Stomach (tissue), 8 donors: ENCODE measurements at regions not wholly inside any gene's neighbourhood (a gene's known extent, or its start where the extent isn't known, plus 50 kb on each side); places are given as distances from the start of the nearest gene placed in this dataset.

ENCODE experiments used
- DNase-seq, 2 donors: peaks; one replicate each; pipeline versions ENCODE4 v3.0.0 to v3.0.0-alpha.2; 2013 to 2019
- H3K27ac ChIP-seq, 5 donors: fragments of 200-600 bp in 4 of 5; sonication (generic) in 4 of 5; one replicate each; pipeline ENCODE4 v1.5.1; 2013 to 2019; ENCODE audit warnings: mild to moderate bottlenecking in 1 of 5, moderate library complexity in 1 of 5
- H3K27me3 ChIP-seq, 3 donors: fragments of 200-600 bp; sonication (generic); one replicate each; pipeline ENCODE4 v1.5.1; 2017 to 2019; ENCODE audit warnings: mixed run types in 1 of 3
- H3K36me3 ChIP-seq, 4 donors: fragments of 200-600 bp; sonication (generic); 1 replicate in 3 of 4; 2 replicates in 1 of 4; pipeline ENCODE4 v1.5.1; 2016 to 2019
- H3K4me1 ChIP-seq, 4 donors: fragments of 200-600 bp; sonication (generic); one replicate each; pipeline ENCODE4 v1.5.1; 2016 to 2019
- H3K4me3 ChIP-seq, 4 donors: fragments of 200-600 bp; sonication (generic) in 3 of 4; one replicate each; pipeline ENCODE4 v1.5.1; 2016 to 2019; ENCODE audit warnings: mild to moderate bottlenecking in 1 of 4
- H3K9me3 ChIP-seq, 4 donors: fragments of 200-600 bp; sonication (generic); one replicate each; pipeline ENCODE4 v1.5.1; 2016 to 2019
- EP300 ChIP-seq: sonication (generic); formaldehyde crosslinking; IDR thresholded peaks from one replicate; pipeline ENCODE4 v1.6.1; 2017; ENCODE audit warnings: antibody characterized with exemption
- POLR2A ChIP-seq, 4 donors: fragments of 450-650 bp; IDR thresholded peaks; one replicate each; pipeline ENCODE4 v1.6.1; 2016; ENCODE audit warnings: antibody characterized with exemption in 4 of 4, control low read depth in 2 of 4, mild to moderate bottlenecking in 1 of 4, moderate library complexity in 1 of 4
- POLR2AphosphoS5 ChIP-seq, 3 donors: sonication (generic); formaldehyde crosslinking; IDR thresholded peaks; one replicate each; pipeline ENCODE4 v1.6.1; 2016; ENCODE audit warnings: antibody characterized with exemption in 3 of 3
- WGBS, 5 donors: extraction: QIAGEN DNeasy Blood & Tissue Kit in 3 of 5; methylation state at CpG; one replicate each; pipeline versions ENCODE4 v1.1.5 to v1.1.7; 2013 to 2018; 5-methylcytosine and 5-hydroxymethylcytosine counted together
- intact Hi-C: fragments of 100-400 bp; cut with DNase I; formaldehyde crosslinking; loops from one replicate; pipeline ENCODE4 v1.15.1; 2023; ENCODE audit warnings: low total_unique reads
- TF ChIP-seq, protein P1 (sequence below), 7 experiments: fragments of 450-650 bp in 4 of 7; fragments of 200-600 bp in 3 of 7; sonication (generic) in 3 of 7; IDR thresholded peaks; one replicate each; pipeline ENCODE4 v1.5.1; 2016 to 2019; ENCODE audit warnings: antibody characterized with exemption in 7 of 7, control low read depth in 2 of 7, mild to moderate bottlenecking in 1 of 7
- donor health status: healthy with polysubstance abuse.
- donor health status: Bipolar disorder and iron deficiency.
- donor health status: healthy.

DNA sequence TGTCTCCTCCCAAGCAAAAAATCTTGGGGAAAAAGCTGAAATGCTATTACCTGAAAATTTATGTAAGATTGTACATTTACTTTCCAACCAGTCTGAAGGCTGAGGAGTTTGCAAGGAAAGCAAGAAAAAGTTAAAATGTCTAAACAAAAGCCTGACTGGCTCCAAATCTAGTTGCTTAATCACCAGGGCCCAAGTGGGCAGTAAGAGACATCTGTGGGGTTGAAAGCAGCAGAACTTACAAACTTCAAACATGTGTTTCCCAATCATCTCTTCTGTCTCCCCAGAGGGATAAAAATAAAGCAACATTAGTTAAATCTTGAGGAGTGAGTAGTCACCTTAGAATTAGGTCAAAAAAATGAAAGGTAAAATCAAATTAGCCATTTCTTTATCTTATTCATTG lies 98.6 kb downstream of the OGFRL1 start:
- H3K27me3 ChIP-seq, result no peaks in the 10 kb centered on the region
- H3K4me3 ChIP-seq, result no peak overlapping the region
- H3K27ac ChIP-seq, result no peak overlapping the region
- TF ChIP-seq, protein P1, sequence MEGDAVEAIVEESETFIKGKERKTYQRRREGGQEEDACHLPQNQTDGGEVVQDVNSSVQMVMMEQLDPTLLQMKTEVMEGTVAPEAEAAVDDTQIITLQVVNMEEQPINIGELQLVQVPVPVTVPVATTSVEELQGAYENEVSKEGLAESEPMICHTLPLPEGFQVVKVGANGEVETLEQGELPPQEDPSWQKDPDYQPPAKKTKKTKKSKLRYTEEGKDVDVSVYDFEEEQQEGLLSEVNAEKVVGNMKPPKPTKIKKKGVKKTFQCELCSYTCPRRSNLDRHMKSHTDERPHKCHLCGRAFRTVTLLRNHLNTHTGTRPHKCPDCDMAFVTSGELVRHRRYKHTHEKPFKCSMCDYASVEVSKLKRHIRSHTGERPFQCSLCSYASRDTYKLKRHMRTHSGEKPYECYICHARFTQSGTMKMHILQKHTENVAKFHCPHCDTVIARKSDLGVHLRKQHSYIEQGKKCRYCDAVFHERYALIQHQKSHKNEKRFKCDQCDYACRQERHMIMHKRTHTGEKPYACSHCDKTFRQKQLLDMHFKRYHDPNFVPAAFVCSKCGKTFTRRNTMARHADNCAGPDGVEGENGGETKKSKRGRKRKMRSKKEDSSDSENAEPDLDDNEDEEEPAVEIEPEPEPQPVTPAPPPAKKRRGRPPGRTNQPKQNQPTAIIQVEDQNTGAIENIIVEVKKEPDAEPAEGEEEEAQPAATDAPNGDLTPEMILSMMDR (IDR thresholded peaks at IDR 0.05), result no peak
- TF ChIP-seq EP300 (no peak), POLR2A (IDR thresholded peaks at IDR 0.05) (no peak), POLR2AphosphoS5 (IDR thresholded peaks at IDR 0.05) (no peak)
- H3K9me3 ChIP-seq, result no peaks in the 10 kb centered on the region
- DNase-seq, result no peak
- intact Hi-C loops, result no loop called here
- H3K36me3 ChIP-seq, result peaks cover 0 to 7% (median 0%) of the 10 kb centered on the region in 4 donors
- peaks cover 5 to 67% (median 29%) of the 10 kb centered on the region in 4 donors for H3K4me1 ChIP-seq

DNA sequence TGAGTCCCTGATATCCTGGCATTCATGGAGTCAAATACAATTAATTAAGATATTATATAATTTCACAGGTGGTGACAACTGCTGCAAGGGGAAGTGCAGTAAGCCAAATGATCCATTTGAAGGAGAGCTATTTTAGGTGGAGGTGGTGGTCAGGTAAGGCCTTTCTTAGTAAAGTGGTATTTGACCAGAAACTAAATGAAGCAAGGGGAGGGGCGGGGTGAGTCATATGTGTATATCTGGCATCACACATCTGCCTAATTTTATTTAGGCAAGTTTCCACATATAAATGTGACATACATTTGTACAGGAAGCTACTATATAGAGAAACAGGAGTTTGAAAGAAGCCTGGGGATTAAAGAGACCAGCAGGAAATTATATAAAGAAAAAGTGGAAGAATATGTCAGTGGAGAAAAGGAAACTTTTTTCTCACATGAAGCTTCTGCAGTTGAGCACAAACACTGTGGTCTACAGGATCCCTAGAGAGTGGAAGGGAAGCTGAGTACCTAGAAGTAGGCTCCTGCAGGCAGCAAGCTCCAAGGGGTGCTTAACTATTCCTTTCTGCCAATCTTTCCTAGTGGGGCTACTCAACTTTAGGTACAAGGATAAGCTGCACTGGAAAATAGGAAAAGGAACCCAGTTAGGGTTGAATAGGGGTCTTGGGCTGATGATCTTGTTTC lies 99.6 kb downstream of the OGFRL1 start:
- TF ChIP-seq POLR2A (IDR thresholded peaks at IDR 0.05) (no peak), POLR2AphosphoS5 (IDR thresholded peaks at IDR 0.05) (no peak), EP300 (no peak)
- TF ChIP-seq, protein P1 (IDR thresholded peaks at IDR 0.05), result no peak
- intact Hi-C loops, result no loop called here

DNA sequence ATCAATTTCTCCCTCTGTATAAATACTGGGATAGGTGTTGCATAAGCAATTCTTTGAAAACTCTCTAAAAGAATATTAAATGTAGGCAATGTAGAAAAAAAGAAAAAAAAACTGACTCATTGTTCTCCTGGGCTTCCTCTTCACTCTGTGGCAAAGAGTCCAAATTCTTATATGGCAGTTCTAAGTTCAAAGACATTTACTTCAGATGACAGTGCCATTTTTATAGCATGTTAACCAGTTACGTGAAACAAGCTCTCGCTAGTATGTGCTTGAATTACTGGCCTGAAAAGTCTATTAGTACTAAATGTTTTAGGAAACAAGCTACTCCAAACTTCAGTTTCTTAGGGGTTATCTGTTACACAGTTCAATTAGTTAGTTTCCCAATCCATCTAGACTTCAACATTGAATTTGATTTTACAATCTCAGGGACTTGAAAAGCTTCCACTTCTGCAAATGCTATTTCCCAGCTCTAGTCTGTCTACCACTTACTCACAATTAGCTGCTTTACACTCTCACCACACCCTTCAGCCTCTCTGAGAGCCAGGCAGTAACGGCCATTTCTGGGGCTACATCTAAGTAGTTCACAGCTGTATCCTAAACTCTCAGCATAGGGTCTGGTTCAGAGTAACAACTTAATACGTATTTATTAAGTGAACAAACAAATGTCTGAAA lies 100.4 kb downstream of the OGFRL1 start:
- intact Hi-C loops, result no loop called here
- H3K4me3 ChIP-seq, result no peak overlapping the region
- H3K36me3 ChIP-seq, result no peaks in the 10 kb centered on the region
- TF ChIP-seq, protein P1 (IDR thresholded peaks at IDR 0.05), result no peak
- 68 to 80% (median 70%) methylated on average over 4 of the region's 4 CpGs for WGBS, 5 donors
- H3K4me1 ChIP-seq, result peaks cover 9 to 72% (median 38%) of the 10 kb centered on the region in 4 donors
- H3K27ac ChIP-seq, result no peak overlapping the region
- H3K27me3 ChIP-seq, result no peaks in the 10 kb centered on the region
- H3K9me3 ChIP-seq, result no peaks in the 10 kb centered on the region
- DNase-seq, result no peak

More for the DNA sequence above, 99.6 kb downstream of the OGFRL1 start:
- H3K27ac ChIP-seq, result no peak overlapping the region
- WGBS, 5 donors, result 85 to 100% (median 87%) methylated on average over 1 of the region's 1 CpG
- peaks cover 0 to 6% (median 0%) of the 10 kb centered on the region in 4 donors for H3K36me3 ChIP-seq
- no peak overlapping the region for H3K4me3 ChIP-seq
- H3K9me3 ChIP-seq, result no peaks in the 10 kb centered on the region
- DNase-seq, result no peak
- H3K4me1 ChIP-seq, result peaks cover 5 to 70% (median 33%) of the 10 kb centered on the region in 4 donors
- H3K27me3 ChIP-seq, result no peaks in the 10 kb centered on the region

DNA sequence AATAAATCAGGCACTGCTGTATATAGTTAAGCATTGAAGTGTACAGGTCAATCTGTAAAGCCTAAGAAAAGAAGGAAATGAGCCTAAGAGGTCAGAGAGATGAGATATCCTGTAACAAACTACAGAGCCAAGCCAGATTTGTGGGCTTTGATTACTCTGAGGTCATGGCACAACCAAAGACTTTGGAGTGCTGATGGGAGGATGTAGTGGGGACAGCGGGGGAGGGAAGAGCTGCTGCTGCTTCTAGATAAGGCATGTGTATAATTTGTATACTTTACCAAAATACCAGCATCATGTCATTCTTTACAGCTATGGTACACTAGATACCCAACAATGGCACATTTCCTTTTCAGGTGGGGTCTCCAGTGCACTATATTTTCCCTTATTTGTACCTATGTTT lies 102.5 kb downstream of the OGFRL1 start:
- H3K4me3 ChIP-seq, result no peak overlapping the region
- intact Hi-C loops, result no loop called here
- H3K36me3 ChIP-seq, result no peaks in the 10 kb centered on the region
- H3K9me3 ChIP-seq, result no peaks in the 10 kb centered on the region
- no peaks in the 10 kb centered on the region for H3K27me3 ChIP-seq
- no peak for DNase-seq
- 83 to 91% (median 85%) methylated on average over 1 of the region's 1 CpG for WGBS, 5 donors
- peak overlapping the region in 1 of 5 donors; percentile 5 for H3K27ac ChIP-seq
- TF ChIP-seq POLR2AphosphoS5 (IDR thresholded peaks at IDR 0.05) (no peak), POLR2A (IDR thresholded peaks at IDR 0.05) (no peak), EP300 (no peak)
- TF ChIP-seq, protein P1 (IDR thresholded peaks at IDR 0.05), result no peak
- H3K4me1 ChIP-seq, result peaks cover 15 to 78% (median 41%) of the 10 kb centered on the region in 4 donors
